SH-SY5Y (cell line): ENCODE measurements at regions not wholly inside any gene's neighbourhood (a gene's known extent, or its start where the extent isn't known, plus 50 kb on each side); places are given as distances from the start of the nearest gene placed in this dataset.

Source experiments
- GATA2 ChIP-seq: IDR thresholded peaks from 2 replicates; pipeline ENCODE4 v1.6.1; 2011; ENCODE audit warnings: mild to moderate bottlenecking, low read depth, low read length
- GATA3 ChIP-seq: IDR thresholded peaks from 2 replicates; pipeline ENCODE4 v1.6.1; 2011; ENCODE audit warnings: low read depth, mild to moderate bottlenecking, low read length, moderate library complexity

DNA sequence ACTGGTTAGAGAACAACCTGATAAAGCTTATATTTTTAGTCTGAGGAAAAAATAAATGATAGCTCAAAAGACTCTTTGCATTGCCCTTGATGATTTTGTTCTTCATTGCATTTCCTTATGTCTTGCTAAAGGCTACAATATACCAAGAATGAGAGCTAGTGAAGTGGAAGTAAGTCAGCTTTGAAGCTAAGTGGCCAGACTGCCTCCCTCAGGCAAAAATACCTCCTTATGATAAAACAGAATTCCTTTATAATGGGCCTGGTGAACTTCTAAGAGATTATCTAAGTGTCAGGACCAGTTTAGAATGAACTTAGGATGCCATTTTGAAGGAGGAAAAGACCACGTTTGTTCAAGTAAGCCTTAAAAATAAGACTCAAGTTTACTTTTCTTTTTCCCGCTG lies 678.4 kb downstream of the ROBO2 start:
- no peak for TF ChIP-seq GATA3
- TF ChIP-seq GATA2: no peak
